ENCODE measurements at regions not wholly inside any gene's neighbourhood (a gene's known extent, or its start where the extent isn't known, plus 50 kb on each side); places are given as distances from the start of the nearest gene placed in this dataset.

- TF ChIP-seq CTCF (IDR thresholded peaks at IDR 0.05; ENCODE audit: control extremely low read depth, extremely low read depth, low read depth, missing control alignments): no peak
- DNase-seq (ENCODE audit: extremely low spot score): no peak
- CTCF ChIA-PET: no interaction called here
- POLR2A ChIA-PET: no interaction called here
Measured at GRCh38 chr17:14959106-14959648, 305.9 kb downstream of the PMP22 start.

GRCh38 chr17:14953405-14953804 is 311.7 kb downstream of the PMP22 start:
- ChIA-PET CTCF (no interaction called here), POLR2A (no interaction called here)
- no peak for TF ChIP-seq CTCF (IDR thresholded peaks at IDR 0.05; ENCODE audit: control extremely low read depth, extremely low read depth, low read depth, missing control alignments)
- no peak for DNase-seq (ENCODE audit: extremely low spot score)

- POLR2A ChIA-PET: no interaction called here
- no peak for TF ChIP-seq CTCF (IDR thresholded peaks at IDR 0.05; ENCODE audit: control extremely low read depth, extremely low read depth, low read depth, missing control alignments)
- CTCF ChIA-PET: no interaction called here
- DNase-seq (ENCODE audit: extremely low spot score): no peak
Measured at GRCh38 chr17:14950686-14951085, 314.4 kb downstream of the PMP22 start.

- CTCF ChIA-PET: no interaction called here
- no peak for DNase-seq (ENCODE audit: extremely low spot score)
- no peak for TF ChIP-seq CTCF (IDR thresholded peaks at IDR 0.05; ENCODE audit: control extremely low read depth, extremely low read depth, low read depth, missing control alignments)
- POLR2A ChIA-PET: no interaction called here
Measured at GRCh38 chr17:14950216-14950615, 314.9 kb downstream of the PMP22 start.

- no peak for TF ChIP-seq CTCF (IDR thresholded peaks at IDR 0.05; ENCODE audit: control extremely low read depth, extremely low read depth, low read depth, missing control alignments)
- CTCF ChIA-PET: interaction anchor here (1.0 to 3.2 kb wide), 4 partner anchors 8 to 48 kb away, joined by 3 to 9 read pairs (median 6); no protein-coding TSS in a partner anchor
Measured at GRCh38 chr17:14947671-14948070, 317.5 kb downstream of the PMP22 start.

GRCh38 chr17:14946481-14946880 is 318.6 kb downstream of the PMP22 start:
- ChIA-PET POLR2A (no interaction called here), CTCF (interaction anchor here (1.7 to 3.2 kb wide), 2 partner anchors 9 to 20 kb away, joined by 8 to 9 read pairs; no protein-coding TSS in a partner anchor)
- TF ChIP-seq CTCF (IDR thresholded peaks at IDR 0.05; ENCODE audit: control extremely low read depth, extremely low read depth, low read depth, missing control alignments): no peak
- no peak for DNase-seq (ENCODE audit: extremely low spot score)

More at GRCh38 chr17:14947671-14948070, 317.5 kb downstream of the PMP22 start:
- DNase-seq (ENCODE audit: extremely low spot score): no peak
- POLR2A ChIA-PET: interaction anchor here (0.6 kb wide), 1 partner anchor 12 kb away, joined by 8 read pairs; no protein-coding TSS in a partner anchor
